ENCODE measurements at regions not wholly inside any gene's neighbourhood (a gene's known extent, or its start where the extent isn't known, plus 50 kb on each side); places are given as distances from the start of the nearest gene placed in this dataset.

- no peak for TF ChIP-seq CTCF (IDR thresholded peaks at IDR 0.05; ENCODE audit: insufficient read depth, low read depth, low read length, missing control alignments)
- DNase-seq (ENCODE audit: low read depth): no peak
- no peak overlapping the region for H3K4me3 ChIP-seq (ENCODE audit: low read depth, low read length)
Observed at GRCh38 chr3:17832016-17832415, 89.6 kb upstream of the TBC1D5 start.

- no peak for TF ChIP-seq CTCF (IDR thresholded peaks at IDR 0.05; ENCODE audit: insufficient read depth, low read depth, low read length, missing control alignments)
- no peak overlapping the region for H3K4me3 ChIP-seq (ENCODE audit: low read depth, low read length)
Observed at GRCh38 chr3:17831366-17831765, 88.9 kb upstream of the TBC1D5 start.

GRCh38 chr3:17830788-17831187, 88.4 kb upstream of the TBC1D5 start:
- no peak overlapping the region for H3K4me3 ChIP-seq (ENCODE audit: low read depth, low read length)
- TF ChIP-seq CTCF (IDR thresholded peaks at IDR 0.05; ENCODE audit: insufficient read depth, low read depth, low read length, missing control alignments): no peak
- DNase-seq (ENCODE audit: low read depth): no peak

More at GRCh38 chr3:17831366-17831765, 88.9 kb upstream of the TBC1D5 start:
- DNase-seq (ENCODE audit: low read depth): no peak

GRCh38 chr3:17828388-17828787, 86.0 kb upstream of the TBC1D5 start:
- TF ChIP-seq CTCF (IDR thresholded peaks at IDR 0.05; ENCODE audit: insufficient read depth, low read depth, low read length, missing control alignments): no peak
- H3K4me3 ChIP-seq (ENCODE audit: low read depth, low read length): no peak overlapping the region
- no peak for DNase-seq (ENCODE audit: low read depth)

- DNase-seq (ENCODE audit: low read depth): no peak
- H3K4me3 ChIP-seq (ENCODE audit: low read depth, low read length): no peak overlapping the region
- no peak for TF ChIP-seq CTCF (IDR thresholded peaks at IDR 0.05; ENCODE audit: insufficient read depth, low read depth, low read length, missing control alignments)
Observed at GRCh38 chr3:17825298-17825697, 82.9 kb upstream of the TBC1D5 start.

GRCh38 chr3:17823816-17824215, 81.4 kb upstream of the TBC1D5 start:
- no peak for TF ChIP-seq CTCF (IDR thresholded peaks at IDR 0.05; ENCODE audit: insufficient read depth, low read depth, low read length, missing control alignments)
- no peak for DNase-seq (ENCODE audit: low read depth)
- H3K4me3 ChIP-seq (ENCODE audit: low read depth, low read length): no peak overlapping the region

- no peak for DNase-seq (ENCODE audit: low read depth)
Observed at GRCh38 chr3:17823036-17823435, 80.6 kb upstream of the TBC1D5 start.

More at GRCh38 chr3:17823036-17823435, 80.6 kb upstream of the TBC1D5 start:
- no peak for TF ChIP-seq CTCF (IDR thresholded peaks at IDR 0.05; ENCODE audit: insufficient read depth, low read depth, low read length, missing control alignments)
- H3K4me3 ChIP-seq (ENCODE audit: low read depth, low read length): no peak overlapping the region

Data from GM12865 (cell line).